NCI-H1694 (cell line): ENCODE measurements at regions not wholly inside any gene's neighbourhood (a gene's known extent, or its start where the extent isn't known, plus 50 kb on each side); places are given as distances from the start of the nearest gene placed in this dataset.
"Not testable (repeated sequence)": the region's sequence is repeated elsewhere in the genome, so short reads cannot be mapped to it uniquely, and the experiment has no call there.

Experiments
- DNase-seq: peaks from one replicate; lab custom pipeline; 2025; lab: John Stamatoyannopoulos, UW

GRCh38 chr16:29160171-29160570 is 175.3 kb downstream of the LAT start:
- not testable (repeated sequence) for DNase-seq

- DNase-seq: not testable (repeated sequence)
These were observed 174.8 kb downstream of the LAT start for GRCh38 chr16:29159603-29160002.

GRCh38 chr16:29158785-29159184 is 173.9 kb downstream of the LAT start:
- DNase-seq: no peak

GRCh38 chr16:29158031-29158784 is 173.4 kb downstream of the LAT start:
- DNase-seq: not testable (repeated sequence)

GRCh38 chr16:29157051-29157923 is 172.4 kb downstream of the LAT start:
- DNase-seq: not testable (repeated sequence)

- no peak for DNase-seq
These were observed 171.7 kb downstream of the LAT start for GRCh38 chr16:29156511-29156910.

DNA sequence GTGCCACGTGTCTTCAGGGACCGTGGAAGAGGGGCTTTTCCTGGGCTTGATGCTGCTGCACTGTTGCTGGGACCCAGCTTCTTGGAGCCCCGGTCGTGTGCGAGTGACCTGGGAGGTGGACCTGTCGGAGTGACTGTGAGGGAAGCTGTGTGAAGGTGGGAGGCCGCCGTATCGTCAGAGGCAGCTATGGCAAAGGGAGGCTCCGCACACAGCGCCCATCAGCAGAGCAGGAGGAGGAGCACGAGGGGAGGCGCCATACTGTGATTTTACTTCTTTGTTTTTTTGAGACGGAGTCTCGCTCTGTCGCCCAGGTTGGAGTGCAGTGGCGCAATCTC is 171.0 kb downstream of the LAT start:
- DNase-seq: not testable (repeated sequence)

- not testable (repeated sequence) for DNase-seq
These were observed 170.4 kb downstream of the LAT start for GRCh38 chr16:29155131-29155865.

- no peak for DNase-seq
These were observed 169.8 kb downstream of the LAT start for GRCh38 chr16:29154676-29155121.

DNA sequence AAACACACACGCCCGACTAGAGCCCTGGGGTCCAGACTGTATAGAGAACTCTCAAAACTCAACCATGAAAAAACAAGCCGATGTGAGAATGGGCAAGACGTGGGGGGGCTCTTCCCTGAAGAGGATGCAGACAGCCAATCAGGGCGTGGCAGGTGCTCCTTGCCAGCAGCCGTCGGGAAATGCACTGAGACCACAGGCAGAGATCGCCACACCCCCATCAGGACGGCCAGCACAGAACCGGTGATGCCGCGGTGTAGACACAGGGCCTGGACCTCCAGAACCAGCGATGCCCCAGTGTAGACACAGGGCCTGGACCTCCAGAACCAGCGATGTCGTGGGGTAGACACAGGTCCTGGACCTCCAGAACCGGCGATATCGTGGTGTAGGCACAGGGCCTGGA is 169.2 kb downstream of the LAT start:
- DNase-seq: no peak

DNA sequence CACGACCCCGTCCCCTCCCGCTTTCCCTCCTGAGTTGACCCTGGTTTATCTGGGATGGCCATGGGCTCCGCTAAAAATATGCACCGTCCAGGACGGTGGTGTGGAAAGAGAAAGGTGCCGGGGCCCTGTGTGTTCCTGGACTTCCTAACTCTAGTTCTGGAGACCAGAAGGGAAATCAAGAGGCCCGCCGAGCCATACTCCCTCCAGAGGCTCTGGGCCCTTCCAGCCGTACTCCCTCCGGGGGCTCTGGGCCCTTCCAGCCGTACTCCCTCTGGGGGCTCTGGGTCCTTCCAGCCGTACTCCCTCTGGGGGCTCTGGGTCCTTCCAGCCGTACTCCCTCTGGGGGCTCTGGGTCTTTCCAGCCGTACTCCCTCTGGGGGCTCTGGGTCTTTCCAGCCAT is 168.5 kb downstream of the LAT start:
- DNase-seq: not testable (repeated sequence)

- not testable (repeated sequence) for DNase-seq
These were observed 167.7 kb downstream of the LAT start for GRCh38 chr16:29152544-29153031.

DNA sequence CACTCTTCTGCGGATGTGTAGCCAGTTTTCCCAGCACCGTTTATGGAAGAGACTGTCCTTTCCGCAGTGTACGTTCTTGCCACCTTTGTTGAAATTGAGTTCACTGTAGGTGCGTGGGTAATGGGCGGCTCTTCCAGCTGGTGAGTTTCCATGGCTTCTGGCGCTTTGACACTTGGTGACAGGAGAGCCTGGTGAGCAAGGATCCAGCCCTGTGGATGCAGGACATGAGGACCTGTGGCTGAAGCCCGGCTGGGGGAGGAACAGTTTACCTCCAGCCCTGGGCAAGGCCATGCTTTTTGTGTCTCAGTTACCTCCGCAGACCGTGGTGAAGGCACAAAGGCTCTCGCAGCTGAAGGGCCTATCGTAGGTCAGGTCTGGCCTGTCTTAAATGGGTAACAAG is 166.5 kb downstream of the LAT start:
- no peak for DNase-seq

- DNase-seq: not testable (repeated sequence)
These were observed 165.1 kb downstream of the LAT start for GRCh38 chr16:29149912-29150311.

DNA sequence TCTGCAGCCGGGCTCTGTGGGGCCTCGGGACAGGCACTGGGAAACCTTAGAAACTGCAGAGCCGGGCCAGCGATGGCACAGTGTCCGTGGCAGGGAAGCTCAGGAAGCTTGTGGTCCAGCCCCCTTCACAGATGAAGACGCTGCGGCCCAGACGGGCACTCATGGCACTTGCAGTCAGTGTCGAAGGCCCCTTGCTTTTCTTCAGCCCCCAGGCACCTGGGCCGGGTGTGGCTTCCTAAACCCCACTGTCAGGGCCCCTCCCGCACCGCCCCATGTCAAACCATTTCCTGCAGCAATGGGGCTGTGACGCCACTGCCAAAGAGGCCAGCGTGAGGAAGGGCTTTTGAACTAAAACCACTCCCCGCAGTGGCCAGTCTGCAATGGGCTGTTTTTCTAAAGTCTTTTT is 164.0 kb downstream of the LAT start:
- no peak for DNase-seq

GRCh38 chr16:29148131-29148691 is 163.4 kb downstream of the LAT start:
- no peak for DNase-seq

- DNase-seq: not testable (repeated sequence)
These were observed 162.9 kb downstream of the LAT start for GRCh38 chr16:29147710-29148109.

GRCh38 chr16:29146808-29147643 is 162.2 kb downstream of the LAT start:
- DNase-seq: not testable (repeated sequence)

DNA sequence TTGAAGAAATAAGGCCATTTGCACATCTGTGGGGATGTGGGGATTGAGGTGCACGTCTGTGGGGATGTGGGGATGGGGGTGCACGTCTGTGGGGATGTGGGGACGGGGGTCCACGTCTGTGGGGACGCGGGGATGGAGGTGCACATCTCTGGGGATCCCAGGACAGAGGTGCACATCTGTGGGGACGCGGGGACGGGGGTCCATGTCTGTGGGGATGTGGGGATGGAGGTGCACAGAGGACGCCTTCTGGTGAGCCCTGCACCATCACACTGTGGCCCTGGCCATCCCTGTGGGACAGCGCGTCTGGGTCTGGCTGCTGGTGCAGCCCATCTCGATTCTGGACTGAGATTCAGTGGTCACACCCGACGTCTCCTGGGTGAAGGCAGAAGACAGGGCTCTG is 161.4 kb downstream of the LAT start:
- no peak for DNase-seq

DNA sequence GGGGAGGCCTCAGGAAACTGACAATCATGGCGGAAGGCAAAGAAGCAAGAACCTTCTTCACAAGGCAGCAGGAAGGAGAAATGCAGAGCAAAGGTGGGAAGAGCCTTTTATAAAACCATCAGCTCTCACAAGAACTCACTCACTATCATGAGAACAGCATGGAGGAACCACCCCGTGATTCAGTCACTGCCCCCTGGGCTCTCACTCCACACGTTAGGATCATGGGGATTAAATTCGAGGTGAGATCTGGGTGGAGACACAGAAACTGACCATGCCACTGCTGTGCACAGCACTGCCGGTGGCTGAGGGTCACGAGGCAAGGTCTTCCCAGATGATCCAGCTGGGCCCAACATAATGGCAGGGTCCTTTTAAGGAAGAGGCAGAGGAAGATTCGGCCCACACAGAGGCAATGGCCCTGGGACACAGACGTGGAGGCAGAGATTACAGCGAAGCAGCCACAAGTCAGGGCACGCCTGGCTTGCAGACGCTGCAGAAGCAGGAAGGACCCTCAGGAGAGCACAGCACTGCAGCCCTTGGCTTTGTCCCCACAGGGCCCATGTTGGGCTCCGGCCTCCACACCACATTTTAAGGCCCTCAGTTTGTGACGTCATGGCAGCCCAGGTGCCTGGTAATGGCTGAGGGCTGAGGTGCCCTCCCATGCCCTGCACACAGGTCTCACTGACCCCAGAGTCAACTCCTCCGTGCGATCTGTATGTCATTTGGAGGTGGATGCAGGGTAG is 160.8 kb downstream of the LAT start:
- DNase-seq: not testable (repeated sequence)
